Progenitor cell of endocrine pancreas (in vitro differentiated cells): ENCODE measurements at regions not wholly inside any gene's neighbourhood (a gene's known extent, or its start where the extent isn't known, plus 50 kb on each side); places are given as distances from the start of the nearest gene placed in this dataset.
"Not testable (repeated sequence)": the region's sequence is repeated elsewhere in the genome, so short reads cannot be mapped to it uniquely, and the experiment has no call there.

Source experiments
- DNase-seq: peaks from one replicate; pipeline ENCODE4 v3.0.0; 2021; ENCODE audit warnings: low spot score; ENCODE audit not compliant: unreplicated experiment
- H3K27ac Mint-ChIP-seq: 2 replicates; pipeline ENCODE4 v1.8.0; 2021; ENCODE audit warnings: mild to moderate bottlenecking, moderate library complexity, mixed read lengths
- H3K27me3 Mint-ChIP-seq: 2 replicates; pipeline ENCODE4 v1.8.0; 2021; ENCODE audit warnings: mixed read lengths
- H3K36me3 Mint-ChIP-seq: 2 replicates; pipeline ENCODE4 v1.8.0; 2022; ENCODE audit warnings: mixed read lengths; ENCODE audit not compliant: insufficient read depth
- H3K4me1 Mint-ChIP-seq: 2 replicates; pipeline ENCODE4 v1.8.0; 2021; ENCODE audit warnings: low read depth, mixed read lengths
- H3K4me3 Mint-ChIP-seq: 2 replicates; pipeline ENCODE4 v1.8.0; 2021; ENCODE audit warnings: low read depth, mild to moderate bottlenecking, moderate library complexity, mixed read lengths
- H3K9me3 Mint-ChIP-seq: 2 replicates; pipeline ENCODE4 v1.8.0; 2021; ENCODE audit warnings: low read depth, mixed read lengths
- TF ChIP-seq, protein P1 (sequence below): fragments of 200-600 bp; sonication (generic); IDR thresholded peaks from one replicate; pipeline ENCODE4 v1.5.0; 2021; ENCODE audit warnings: antibody characterized with exemption, mild to moderate bottlenecking; ENCODE audit not compliant: unreplicated experiment

DNA sequence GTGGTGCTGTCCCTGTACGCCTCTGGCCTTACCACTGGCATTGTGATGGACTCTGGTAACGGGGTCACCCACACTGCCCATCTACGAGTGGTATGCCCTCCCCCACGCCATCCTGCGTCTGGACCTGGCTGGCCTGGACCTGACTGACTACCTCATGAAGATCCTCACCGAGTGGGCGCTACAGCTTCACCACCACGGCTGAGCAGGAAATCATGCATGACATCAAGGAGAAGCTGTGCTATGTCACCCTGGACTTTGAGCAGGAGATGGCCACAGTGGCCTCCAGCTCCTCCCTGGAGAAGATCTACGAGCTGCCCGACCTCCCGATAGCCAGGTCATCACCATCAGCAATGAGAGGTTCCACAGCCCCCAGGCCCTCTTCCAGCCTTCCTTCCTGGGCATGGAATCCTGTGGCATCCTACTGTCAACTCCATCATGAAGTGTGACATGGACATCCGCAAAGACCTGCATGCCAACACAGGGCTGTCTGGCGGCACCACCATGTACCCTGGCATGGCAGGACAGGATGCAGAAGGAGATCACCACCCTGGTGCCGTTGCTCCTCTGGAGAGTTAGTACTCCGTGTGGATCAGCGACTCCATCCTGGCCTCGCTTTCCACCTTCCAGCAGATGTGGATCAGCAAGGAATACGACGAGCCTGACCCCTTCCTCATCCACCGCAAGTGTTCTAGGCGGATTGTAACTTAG, 434.2 kb upstream of the RGMB start:
- Mint-ChIP-seq H3K36me3 (no peaks in the 10 kb centered on the region), H3K4me3 (no peak overlapping the region), H3K4me1 (peaks cover 3% of the 10 kb centered on the region), H3K27me3 (no peaks in the 10 kb centered on the region), H3K9me3 (peaks cover 11% of the 10 kb centered on the region), H3K27ac (no peak overlapping the region)
- TF ChIP-seq, protein P1, sequence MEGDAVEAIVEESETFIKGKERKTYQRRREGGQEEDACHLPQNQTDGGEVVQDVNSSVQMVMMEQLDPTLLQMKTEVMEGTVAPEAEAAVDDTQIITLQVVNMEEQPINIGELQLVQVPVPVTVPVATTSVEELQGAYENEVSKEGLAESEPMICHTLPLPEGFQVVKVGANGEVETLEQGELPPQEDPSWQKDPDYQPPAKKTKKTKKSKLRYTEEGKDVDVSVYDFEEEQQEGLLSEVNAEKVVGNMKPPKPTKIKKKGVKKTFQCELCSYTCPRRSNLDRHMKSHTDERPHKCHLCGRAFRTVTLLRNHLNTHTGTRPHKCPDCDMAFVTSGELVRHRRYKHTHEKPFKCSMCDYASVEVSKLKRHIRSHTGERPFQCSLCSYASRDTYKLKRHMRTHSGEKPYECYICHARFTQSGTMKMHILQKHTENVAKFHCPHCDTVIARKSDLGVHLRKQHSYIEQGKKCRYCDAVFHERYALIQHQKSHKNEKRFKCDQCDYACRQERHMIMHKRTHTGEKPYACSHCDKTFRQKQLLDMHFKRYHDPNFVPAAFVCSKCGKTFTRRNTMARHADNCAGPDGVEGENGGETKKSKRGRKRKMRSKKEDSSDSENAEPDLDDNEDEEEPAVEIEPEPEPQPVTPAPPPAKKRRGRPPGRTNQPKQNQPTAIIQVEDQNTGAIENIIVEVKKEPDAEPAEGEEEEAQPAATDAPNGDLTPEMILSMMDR = no peak
- no peak for DNase-seq

DNA sequence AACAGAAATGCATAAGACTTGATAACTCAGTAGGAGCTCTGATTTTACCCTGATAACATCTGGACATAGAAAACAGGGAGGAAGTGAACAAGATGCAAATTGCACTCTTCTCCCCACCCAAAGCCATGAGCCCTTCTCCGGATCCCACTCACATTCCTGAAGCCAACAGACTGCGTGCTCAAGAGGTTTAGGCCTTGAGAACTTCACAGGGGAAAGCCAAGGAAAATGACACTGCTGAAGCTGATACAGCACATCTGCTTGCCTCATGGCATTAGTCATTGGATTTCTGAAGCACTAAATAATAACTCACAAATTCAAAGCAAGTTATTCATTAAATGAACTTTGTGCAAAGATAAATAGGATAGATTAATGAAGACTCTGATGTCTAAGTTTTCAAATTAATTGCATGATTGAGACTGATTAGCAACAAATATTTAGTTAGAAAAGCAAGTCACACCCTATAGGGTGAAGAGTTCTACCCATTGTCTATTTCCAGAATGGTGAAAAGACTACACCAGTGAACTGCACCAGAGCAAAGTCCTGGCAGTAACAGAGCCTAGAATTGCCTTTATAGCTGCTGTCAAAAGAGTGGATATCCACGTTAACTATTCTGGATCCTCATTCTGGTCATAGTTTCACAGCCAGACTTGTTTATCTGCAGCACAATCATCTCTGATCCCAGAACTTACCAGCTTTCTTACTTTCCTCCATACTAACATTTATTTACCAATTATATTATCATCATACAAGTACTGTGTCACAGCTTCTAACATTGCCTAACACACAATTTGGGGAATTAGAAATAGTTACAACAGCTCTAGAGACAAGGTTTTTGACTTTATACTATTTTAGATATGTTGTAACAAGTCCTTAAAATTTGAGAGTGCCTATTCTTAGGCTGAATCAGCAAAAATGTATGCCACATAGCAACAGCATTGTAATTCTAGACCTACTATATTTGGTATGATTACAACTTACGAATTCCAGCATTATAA, 432.1 kb upstream of the RGMB start:
- Mint-ChIP-seq H3K27me3 (no peaks in the 10 kb centered on the region), H3K27ac (no peak overlapping the region), H3K4me1 (peaks cover 3% of the 10 kb centered on the region), H3K36me3 (no peaks in the 10 kb centered on the region), H3K9me3 (peaks cover 10% of the 10 kb centered on the region), H3K4me3 (no peak overlapping the region)
- no peak for DNase-seq
- TF ChIP-seq, protein P1 = no peak

DNA sequence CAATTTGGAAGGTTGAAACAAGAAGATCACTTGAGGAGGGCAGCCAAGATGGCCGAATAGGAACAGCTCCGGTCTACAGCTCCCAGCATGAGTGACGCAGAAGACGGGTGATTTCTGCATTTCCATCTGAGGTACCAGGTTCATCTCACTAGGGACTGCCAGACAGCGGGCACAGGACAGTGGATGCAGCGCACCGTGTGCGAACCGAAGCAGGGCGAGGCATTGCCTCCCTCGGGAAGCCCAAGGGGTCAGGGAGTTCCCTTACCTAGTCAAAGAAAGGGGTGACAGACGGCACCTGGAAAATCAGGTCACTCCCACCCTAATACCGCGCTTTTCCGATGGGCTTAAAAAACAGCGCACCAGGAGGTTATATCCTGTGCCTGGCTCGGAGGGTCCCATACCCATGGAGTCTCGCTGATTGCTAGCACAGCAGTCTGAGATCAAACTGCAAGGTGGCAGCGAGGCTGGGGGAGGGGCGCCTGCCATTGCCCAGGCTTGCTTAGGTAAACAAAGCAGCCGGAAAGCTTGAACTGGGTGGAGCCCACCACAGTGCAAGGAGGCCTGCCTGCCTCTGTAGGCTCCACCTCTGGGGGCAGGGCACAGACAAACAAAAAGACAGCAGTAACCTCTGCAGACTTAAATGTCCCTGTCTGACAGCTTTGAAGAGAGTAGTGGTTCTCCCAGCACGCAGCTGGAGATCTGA, 430.4 kb upstream of the RGMB start:
- not testable (repeated sequence) for H3K4me1 Mint-ChIP-seq, H3K27me3 Mint-ChIP-seq, DNase-seq, H3K4me3 Mint-ChIP-seq, H3K36me3 Mint-ChIP-seq, H3K27ac Mint-ChIP-seq
- H3K9me3 Mint-ChIP-seq = peaks cover 12% of the 10 kb centered on the region

DNA sequence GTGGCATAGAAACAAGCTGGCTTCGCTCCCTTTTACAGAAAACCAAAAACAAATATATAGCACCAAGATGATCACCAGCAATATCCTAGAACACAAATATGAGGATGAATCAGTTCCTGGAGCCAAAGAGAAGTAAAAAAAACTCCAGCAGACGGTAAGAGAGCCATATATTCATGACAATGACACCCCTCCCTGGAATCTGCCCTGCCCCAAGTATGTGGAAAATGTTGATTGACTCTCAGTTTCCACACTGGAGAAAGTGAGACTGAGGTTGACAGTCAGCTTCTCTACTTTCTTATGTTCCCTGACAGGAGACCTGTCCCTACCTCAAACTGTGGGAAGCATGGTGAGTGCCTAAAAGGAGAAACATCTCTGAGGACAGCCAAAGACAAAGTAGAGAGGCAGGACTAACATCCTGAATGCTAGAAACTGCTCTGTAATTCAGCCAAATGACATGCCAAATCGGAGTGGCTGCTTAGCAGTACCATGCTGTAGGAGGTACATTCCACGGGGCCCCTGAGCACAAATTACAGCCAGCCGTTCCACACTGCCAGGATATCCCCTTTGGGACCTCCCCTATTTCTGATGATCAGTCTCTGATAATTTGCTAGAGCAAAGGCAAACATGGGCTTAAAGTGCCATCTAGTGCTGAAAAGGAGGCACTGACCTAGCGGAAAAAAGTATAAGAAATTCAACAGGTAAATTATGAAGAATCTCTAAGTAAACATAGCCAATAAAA, 424.0 kb upstream of the RGMB start:
- H3K36me3 Mint-ChIP-seq = peaks cover 2% of the 10 kb centered on the region
- H3K27ac Mint-ChIP-seq = no peak overlapping the region
- no peak overlapping the region for H3K4me3 Mint-ChIP-seq
- TF ChIP-seq, protein P1 = peak; percentile 12
- no peaks in the 10 kb centered on the region for H3K4me1 Mint-ChIP-seq
- DNase-seq = no peak
- H3K27me3 Mint-ChIP-seq = no peaks in the 10 kb centered on the region
- peaks cover 19% of the 10 kb centered on the region for H3K9me3 Mint-ChIP-seq

DNA sequence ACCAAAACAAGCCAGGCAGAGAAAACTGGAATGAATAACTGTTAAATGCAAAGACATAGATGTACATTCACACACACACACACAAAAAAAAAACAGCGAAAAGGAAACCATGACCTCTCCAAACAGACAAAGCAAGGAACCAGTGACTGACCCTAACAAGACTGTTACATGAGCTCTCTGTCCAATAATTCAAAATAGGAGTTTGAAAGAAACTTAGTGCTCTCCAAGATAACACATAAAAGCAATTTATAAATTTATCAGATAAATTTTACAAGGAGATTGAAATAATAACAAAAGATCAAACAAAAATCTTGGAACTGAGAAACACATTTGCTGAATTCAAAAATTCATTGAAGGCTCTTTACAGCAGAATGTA, 423.5 kb upstream of the RGMB start:
- TF ChIP-seq, protein P1 = no peak

More for the DNA sequence above, 423.5 kb upstream of the RGMB start:
- Mint-ChIP-seq H3K27ac (no peak overlapping the region), H3K4me1 (no peaks in the 10 kb centered on the region), H3K9me3 (peaks cover 17% of the 10 kb centered on the region), H3K27me3 (no peaks in the 10 kb centered on the region), H3K36me3 (peaks cover 2% of the 10 kb centered on the region), H3K4me3 (no peak overlapping the region)
- no peak for DNase-seq
